GM12878 (cell line): ENCODE measurements at regions not wholly inside any gene's neighbourhood (a gene's known extent, or its start where the extent isn't known, plus 50 kb on each side); places are given as distances from the start of the nearest gene placed in this dataset.

Experiments used
- ATAC-seq: fragments of 200-7000 bp; cut with Tn5 transposase; 3 replicates; pipeline ENCODE4 v1.9.1; 2020; ENCODE audit warnings: mild to moderate bottlenecking, moderate library complexity
- BruUV-seq: library from RNA; stranded (reverse); fragments of 400-500 nt; replicated peaks from 2 replicates; lab custom pipeline; 2021; lab: Mats Ljungman, UMichigan
- CTCF ChIA-PET: fragments of 300-600 bp; sonication (Branson Sonifier 250); formaldehyde crosslinking; extraction: SDS; loops from one replicate; lab custom pipeline; 2021; ENCODE audit warnings: inconsistent platforms; lab: Yijun Ruan, JAX
- POLR2A ChIA-PET: fragments of 350-600 bp; formaldehyde crosslinking; extraction: SDS; loops from one replicate; lab custom pipeline; 2021; ENCODE audit warnings: inconsistent platforms; lab: Charles Lee
- RAD21 ChIA-PET: fragments of 300-600 bp; sonication (Branson Sonifier 250); formaldehyde crosslinking; loops from one replicate; lab custom pipeline; 2023; ENCODE audit warnings: antibody characterized with exemption; ENCODE audit not compliant: unreplicated experiment; lab: Charles Lee
- SMC1A ChIA-PET: fragments of 300-600 bp; sonication (Branson Sonifier 250); formaldehyde crosslinking; loops from one replicate; lab custom pipeline; 2023; ENCODE audit not compliant: unreplicated experiment, uncharacterized antibody; lab: Charles Lee
- DNase-seq: peaks from one replicate; pipeline ENCODE4 v3.0.0-alpha.2; 2011; ENCODE audit warnings: low read depth, low spot score
- FAIRE-seq: peaks from 3 replicates; lab custom pipeline; 2011; peaks lifted over from hg19 to GRCh38; lab: Jason Lieb, UNC
- H2AFZ ChIP-seq: 2 replicates; pipeline ENCODE4 v1.6.0; 2011; ENCODE audit warnings: low read depth, low read length, control low read depth; ENCODE audit not compliant: control insufficient read depth
- H3K27ac ChIP-seq: 2 replicates; pipeline ENCODE4 v1.5.1; 2011; ENCODE audit warnings: control low read depth; ENCODE audit not compliant: control insufficient read depth, insufficient read depth
- H3K27me3 ChIP-seq, 2 experiments: replicated peaks in 1 of 2; 2 replicates each; pipeline versions ENCODE4 v1.6.0 to v1.6.1; 2011; ENCODE audit warnings: low read length in 1 of 2; ENCODE audit not compliant: control insufficient read depth in 2 of 2, insufficient read depth in 2 of 2
- H3K36me3 ChIP-seq, 2 experiments: 2 replicates each; pipeline ENCODE4 v1.5.1; 2011; ENCODE audit warnings: low read length in 1 of 2; ENCODE audit not compliant: control insufficient read depth in 2 of 2, insufficient read depth in 2 of 2
- H3K4me1 ChIP-seq: 2 replicates; pipeline ENCODE4 v1.6.1; 2011; ENCODE audit warnings: mild to moderate bottlenecking, low read length, moderate library complexity, mixed read lengths; ENCODE audit not compliant: control insufficient read depth, insufficient read depth
- H3K4me2 ChIP-seq: 2 replicates; pipeline ENCODE4 v1.6.0; 2011; ENCODE audit warnings: control low read depth; ENCODE audit not compliant: control insufficient read depth, insufficient read depth
- H3K4me3 ChIP-seq: fragments of 200-600 bp; sonication (generic); 2 replicates; pipeline ENCODE4 v1.5.1; 2016
- H3K79me2 ChIP-seq: 2 replicates; pipeline ENCODE4 v1.6.0; 2011; ENCODE audit warnings: low read length; ENCODE audit not compliant: control insufficient read depth, insufficient read depth
- H3K9ac ChIP-seq: 2 replicates; pipeline ENCODE4 v1.8.0; 2011; ENCODE audit warnings: low read length, control low read depth, mixed read lengths; ENCODE audit not compliant: control insufficient read depth, insufficient read depth
- H3K9me3 ChIP-seq: replicated peaks from 3 replicates; pipeline ENCODE4 v1.5.1; 2011; ENCODE audit warnings: mild to moderate bottlenecking, low read length; ENCODE audit not compliant: control insufficient read depth, insufficient read depth
- H4K20me1 ChIP-seq: 2 replicates; pipeline ENCODE4 v1.6.0; 2011; ENCODE audit not compliant: control insufficient read depth, insufficient read depth
- CBFB ChIP-seq: IDR thresholded peaks from 2 replicates; pipeline ENCODE4 v1.6.1; 2016; ENCODE audit warnings: antibody characterized with exemption, low read depth
- CHD2 ChIP-seq: IDR thresholded peaks from 2 replicates; pipeline ENCODE4 v1.6.1; 2011; ENCODE audit warnings: low read depth, low read length, improper control_type of control experiment, borderline replicate concordance
- EED ChIP-seq: sonication (generic); IDR thresholded peaks from 2 replicates; pipeline ENCODE4 v1.6.1; 2016; ENCODE audit warnings: antibody characterized with exemption, low read depth
- IRF4 ChIP-seq: IDR thresholded peaks from 2 replicates; pipeline ENCODE4 v1.6.1; 2011; ENCODE audit warnings: low read depth, low read length
- NR2C1 ChIP-seq: fragments of 450-650 bp; IDR thresholded peaks from 2 replicates; pipeline ENCODE4 v1.6.1; 2017; ENCODE audit warnings: antibody characterized with exemption, mild to moderate bottlenecking, moderate library complexity
- PKNOX1 ChIP-seq: fragments of 450-650 bp; IDR thresholded peaks from 2 replicates; pipeline ENCODE4 v1.6.1; 2016; ENCODE audit warnings: mild to moderate bottlenecking
- RAD21 ChIP-seq: IDR thresholded peaks from 2 replicates; pipeline ENCODE4 v1.6.1; 2011; ENCODE audit warnings: mild to moderate bottlenecking, low read depth, low read length, moderate library complexity; ENCODE audit not compliant: insufficient read depth
- RELA ChIP-seq: fragments of 450-650 bp; IDR thresholded peaks from 2 replicates; pipeline ENCODE4 v1.8.0; 2014; ENCODE audit warnings: borderline replicate concordance; ENCODE audit not compliant: partially characterized antibody
- RUNX3 ChIP-seq: IDR thresholded peaks from 2 replicates; pipeline ENCODE4 v1.6.1; 2012; ENCODE audit warnings: low read length, inconsistent platforms
- SP1 ChIP-seq: IDR thresholded peaks from one replicate; pipeline ENCODE4 v1.6.1; 2011; ENCODE audit warnings: low read depth, low read length
- TCF7 ChIP-seq: IDR thresholded peaks from 2 replicates; pipeline ENCODE4 v1.6.1; 2014; ENCODE audit warnings: antibody characterized with exemption, borderline replicate concordance
- WGBS: methylation state at CpG from one replicate; pipeline ENCODE4 v1.1.6; 2016; ENCODE audit warnings: low lambda C conversion rate; ENCODE audit not compliant: insufficient replicate concordance, insufficient coverage; ENCODE audit errors: missing lambda C conversion rate; 5-methylcytosine and 5-hydroxymethylcytosine counted together
- in situ Hi-C: fragments of 300-500 bp; cut with MboI; formaldehyde crosslinking; loops from 9 replicates; pipeline ENCODE4 v1.14.3; 2018; ENCODE audit warnings: mixed read lengths
- intact Hi-C: fragments of 100-400 bp; cut with micrococcal nuclease; formaldehyde crosslinking; loops from one replicate; pipeline ENCODE4 v1.14.2; 2022; ENCODE audit not compliant: unreplicated experiment

GRCh38 chr15:81942655-81943195, 103.1 kb downstream of the MEX3B start:
- H3K4me3 ChIP-seq = no peak overlapping the region
- in situ Hi-C loops (no loop called here), intact Hi-C loops (no loop called here)
- H3K9ac ChIP-seq = no peak overlapping the region
- SMC1A ChIA-PET = no interaction called here
- H3K27me3 ChIP-seq = no peaks in the 10 kb centered on the region
- no peak for FAIRE-seq
- H3K4me2 ChIP-seq = no peak overlapping the region
- no peak overlapping the region for H3K27ac ChIP-seq
- POLR2A ChIA-PET = no interaction called here
- no peak for DNase-seq
- CTCF ChIA-PET = no interaction called here
- ATAC-seq = no peak
- no peaks in the 10 kb centered on the region for H3K4me1 ChIP-seq
- no peaks in the 10 kb centered on the region for H3K79me2 ChIP-seq
- H3K36me3 ChIP-seq = no peaks in the 10 kb centered on the region
- no peak overlapping the region for H2AFZ ChIP-seq
- TF ChIP-seq PKNOX1 = no peak
- no peak for TF ChIP-seq RELA
- no peak for TF ChIP-seq NR2C1
- TF ChIP-seq EED = no peak
- no peak for TF ChIP-seq IRF4
- no peak for TF ChIP-seq CBFB
- no peak for TF ChIP-seq CHD2
- no peak for TF ChIP-seq TCF7
- no peak for TF ChIP-seq RAD21
- TF ChIP-seq SP1 = no peak
- no peak for TF ChIP-seq RUNX3
- H4K20me1 ChIP-seq = no peaks in the 10 kb centered on the region
- BruUV-seq = no TSS peak
- RAD21 ChIA-PET = no interaction called here
- no peaks in the 10 kb centered on the region; the same call in 2 of the 3 replicates for H3K9me3 ChIP-seq
- WGBS = 30% methylated on average over 3 of the region's 3 CpGs
